ENCODE measurements at regions not wholly inside any gene's neighbourhood (a gene's known extent, or its start where the extent isn't known, plus 50 kb on each side); places are given as distances from the start of the nearest gene placed in this dataset.

GRCh38 chr18:44513233-44513632 is 167.5 kb upstream of the SETBP1 start:
- TF ChIP-seq CTCF (IDR thresholded peaks at IDR 0.05), result no peak
- H3K4me3 Mint-ChIP-seq, result no peak overlapping the region
- ChIA-PET POLR2A (no interaction called here), CTCF (no interaction called here)
- no peak overlapping the region for H3K27ac Mint-ChIP-seq
- DNase-seq (no peak), ATAC-seq (no peak)
- no peaks in the 10 kb centered on the region for H3K4me1 Mint-ChIP-seq (ENCODE audit: low read depth)
- no peaks in the 10 kb centered on the region for H3K9me3 Mint-ChIP-seq
- no peaks in the 10 kb centered on the region for H3K27me3 Mint-ChIP-seq
- intact Hi-C loops (cut with micrococcal nuclease), result no loop called here
- H3K36me3 Mint-ChIP-seq (ENCODE audit: low read depth), result no peaks in the 10 kb centered on the region

DNA sequence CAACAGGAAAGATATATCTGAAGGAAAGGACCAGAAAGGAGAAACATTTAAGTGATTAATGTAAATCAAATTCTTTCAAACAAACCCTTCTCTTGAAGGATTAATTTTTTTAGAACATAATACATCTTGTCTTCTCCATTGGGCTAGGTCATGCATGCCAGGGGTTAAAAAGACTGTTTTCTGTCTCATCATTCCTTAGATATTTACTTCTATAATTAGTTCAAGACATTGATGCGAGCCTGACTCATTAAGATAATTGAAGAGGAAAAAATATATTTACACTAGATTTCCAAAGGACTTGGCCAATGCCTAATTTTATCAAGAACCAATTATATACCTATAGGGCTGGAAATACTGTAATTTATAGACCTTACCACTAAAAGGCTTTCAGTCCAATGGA is 166.6 kb upstream of the SETBP1 start:
- Mint-ChIP-seq H3K4me3 (no peak overlapping the region), H3K36me3 (ENCODE audit: low read depth) (no peaks in the 10 kb centered on the region), H3K4me1 (ENCODE audit: low read depth) (no peaks in the 10 kb centered on the region), H3K27me3 (no peaks in the 10 kb centered on the region), H3K27ac (no peak overlapping the region), H3K9me3 (no peaks in the 10 kb centered on the region)
- DNase-seq, result no peak
- CTCF ChIA-PET, result interaction anchor here (0.6 kb wide), 1 partner anchor 675 kb away, joined by 3 read pairs; no protein-coding TSS in a partner anchor
- TF ChIP-seq CTCF (IDR thresholded peaks at IDR 0.05), result no peak
- intact Hi-C loops (cut with micrococcal nuclease), result no loop called here
- ATAC-seq, result no peak
- POLR2A ChIA-PET, result no interaction called here

GRCh38 chr18:44514766-44515165 is 165.9 kb upstream of the SETBP1 start:
- TF ChIP-seq CTCF (IDR thresholded peaks at IDR 0.05), result no peak
- no peak for ATAC-seq
- H3K27ac Mint-ChIP-seq, result no peak overlapping the region
- intact Hi-C loops (cut with micrococcal nuclease), result no loop called here
- H3K9me3 Mint-ChIP-seq, result no peaks in the 10 kb centered on the region
- ChIA-PET POLR2A (no interaction called here), CTCF (no interaction called here)
- DNase-seq, result no peak
- no peaks in the 10 kb centered on the region for H3K4me1 Mint-ChIP-seq (ENCODE audit: low read depth)
- no peaks in the 10 kb centered on the region for H3K27me3 Mint-ChIP-seq
- H3K4me3 Mint-ChIP-seq, result no peak overlapping the region
- H3K36me3 Mint-ChIP-seq (ENCODE audit: low read depth), result no peaks in the 10 kb centered on the region

GRCh38 chr18:44516450-44516849 is 164.2 kb upstream of the SETBP1 start:
- no peaks in the 10 kb centered on the region for H3K4me1 Mint-ChIP-seq (ENCODE audit: low read depth)
- no peaks in the 10 kb centered on the region for H3K9me3 Mint-ChIP-seq
- H3K4me3 Mint-ChIP-seq, result no peak overlapping the region
- intact Hi-C loops (cut with micrococcal nuclease), result no loop called here
- no peak for TF ChIP-seq CTCF (IDR thresholded peaks at IDR 0.05)
- POLR2A ChIA-PET, result no interaction called here
- no peak overlapping the region for H3K27ac Mint-ChIP-seq
- ATAC-seq, result no peak
- CTCF ChIA-PET, result no interaction called here
- H3K27me3 Mint-ChIP-seq, result no peaks in the 10 kb centered on the region
- no peak for DNase-seq
- no peaks in the 10 kb centered on the region for H3K36me3 Mint-ChIP-seq (ENCODE audit: low read depth)

- intact Hi-C loops (cut with micrococcal nuclease), result no loop called here
- Mint-ChIP-seq H3K36me3 (ENCODE audit: low read depth) (no peaks in the 10 kb centered on the region), H3K4me1 (ENCODE audit: low read depth) (no peaks in the 10 kb centered on the region), H3K27ac (no peak overlapping the region), H3K9me3 (no peaks in the 10 kb centered on the region), H3K27me3 (no peaks in the 10 kb centered on the region), H3K4me3 (no peak overlapping the region)
- TF ChIP-seq CTCF (IDR thresholded peaks at IDR 0.05), result no peak
- POLR2A ChIA-PET, result no interaction called here
- DNase-seq (no peak), ATAC-seq (no peak)
- CTCF ChIA-PET, result no interaction called here
Measured at GRCh38 chr18:44517136-44517535, 163.6 kb upstream of the SETBP1 start.

All from activated CD8-positive, alpha-beta T cell treated with anti-CD3 and anti-CD28 coated beads for 36 hours (primary cell).